GM12874 (cell line): ENCODE measurements at regions not wholly inside any gene's neighbourhood (a gene's known extent, or its start where the extent isn't known, plus 50 kb on each side); places are given as distances from the start of the nearest gene placed in this dataset.

Experiments
- CTCF ChIP-seq: IDR thresholded peaks from 2 replicates; pipeline ENCODE4 v1.5.1; 2011; ENCODE audit warnings: low read depth, mild to moderate bottlenecking, control low read depth, low read length, moderate library complexity; ENCODE audit not compliant: insufficient read depth

DNA sequence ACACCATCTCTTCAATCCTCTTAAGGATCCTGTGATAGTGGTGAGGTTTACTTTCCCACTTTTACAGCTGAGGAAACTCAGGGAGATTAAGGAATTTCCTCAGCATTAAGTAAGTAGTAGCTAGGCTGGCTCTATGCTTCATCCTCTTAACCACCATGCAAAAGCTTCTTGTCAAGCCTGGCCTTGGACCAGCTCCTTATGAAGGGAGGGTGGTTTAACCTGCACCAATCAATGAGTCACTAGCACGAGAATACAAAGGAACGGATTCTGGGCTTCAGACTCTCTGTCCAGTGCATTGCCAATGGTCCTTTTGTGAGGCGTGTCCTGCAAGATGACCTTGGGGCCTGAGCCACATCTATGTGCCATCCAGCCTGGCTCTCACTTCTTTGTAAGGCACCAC is 202.0 kb upstream of the CFAP20DC start:
- TF ChIP-seq CTCF, result no peak

GRCh38 chr3:59250600-59250999 is 200.8 kb upstream of the CFAP20DC start:
- TF ChIP-seq CTCF, result no peak

DNA sequence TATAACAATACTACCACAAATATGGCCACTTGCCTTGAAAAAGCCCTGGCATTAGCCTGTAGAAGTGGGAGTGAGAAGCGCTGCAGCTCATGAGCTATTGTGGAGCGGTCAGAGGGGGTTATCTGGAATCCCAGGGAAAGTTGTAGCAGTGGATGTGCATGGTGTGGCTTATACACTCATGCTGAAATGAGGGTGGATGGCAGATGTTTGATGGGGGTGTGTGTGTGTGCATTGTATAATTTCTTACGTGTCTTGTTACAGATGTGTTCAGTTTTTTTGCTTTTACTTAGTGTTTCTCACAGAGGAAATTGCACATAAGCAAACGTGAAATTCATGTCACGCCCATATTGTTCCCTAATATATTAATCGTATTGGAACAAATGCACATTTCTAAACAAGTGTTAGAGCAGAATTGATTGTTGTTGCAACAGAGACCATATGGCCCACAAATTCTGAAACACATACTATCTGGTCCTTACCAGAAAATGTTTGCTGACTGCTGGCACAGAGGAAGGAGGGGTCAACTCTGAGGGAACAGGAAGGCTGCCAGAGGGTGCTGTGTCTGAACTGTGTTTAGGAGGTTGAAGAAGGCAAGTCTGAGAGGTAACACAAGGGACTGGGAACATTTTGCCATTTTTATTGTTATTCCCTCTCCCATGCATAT is 200.0 kb upstream of the CFAP20DC start:
- no peak for TF ChIP-seq CTCF

GRCh38 chr3:59249004-59249403 is 199.2 kb upstream of the CFAP20DC start:
- no peak for TF ChIP-seq CTCF

DNA sequence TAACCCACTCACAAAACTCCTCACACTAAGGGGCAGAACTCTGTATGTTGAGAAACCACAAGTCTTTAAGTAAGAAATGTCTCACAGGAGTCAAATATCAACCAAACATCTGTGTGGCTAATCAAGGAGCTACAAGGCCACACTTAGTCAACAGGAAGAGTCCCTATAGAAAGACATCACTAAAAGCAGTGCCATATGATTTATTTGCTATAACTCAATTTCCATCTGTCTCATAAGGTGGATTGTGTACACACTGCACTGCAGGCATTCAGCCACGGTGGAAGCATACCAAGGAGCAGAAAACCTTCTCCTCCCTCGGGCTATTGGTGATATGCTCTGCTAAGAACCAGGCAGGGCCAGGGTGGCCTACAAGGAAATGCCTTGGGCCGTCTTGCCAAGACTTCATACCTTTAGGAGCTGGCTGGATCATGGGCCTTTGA is 197.6 kb upstream of the CFAP20DC start:
- TF ChIP-seq CTCF, result no peak

- TF ChIP-seq CTCF, result no peak
Observed at GRCh38 chr3:59246719-59247401, 197.0 kb upstream of the CFAP20DC start.

GRCh38 chr3:59245859-59246501 is 196.2 kb upstream of the CFAP20DC start:
- TF ChIP-seq CTCF, result no peak
